Calu3 (cell line): ENCODE measurements at regions not wholly inside any gene's neighbourhood (a gene's known extent, or its start where the extent isn't known, plus 50 kb on each side); places are given as distances from the start of the nearest gene placed in this dataset.
A peak's percentile ranks its signal among the peaks of the same experiment; 100 is the strongest.

Experiments
- BruUV-seq: library from RNA; stranded (reverse); fragments of 400-500 nt; replicated peaks from 2 replicates; lab custom pipeline; 2021; lab: Mats Ljungman, UMichigan
- CTCF ChIA-PET: fragments of 300-600 bp; sonication (Branson Sonifier 250); formaldehyde crosslinking; loops from one replicate; lab custom pipeline; 2022; ENCODE audit warnings: antibody characterized with exemption; lab: Charles Lee
- DNase-seq: peaks from one replicate; pipeline ENCODE4 v3.0.0; 2022
- H3K27ac Mint-ChIP-seq: one replicate; pipeline ENCODE4 v1.8.0; 2022; ENCODE audit warnings: mixed read lengths; ENCODE audit not compliant: unreplicated experiment
- H3K27me3 Mint-ChIP-seq: one replicate; pipeline ENCODE4 v1.8.0; 2022; ENCODE audit warnings: mixed read lengths; ENCODE audit not compliant: unreplicated experiment
- H3K36me3 Mint-ChIP-seq: one replicate; pipeline ENCODE4 v1.8.0; 2022; ENCODE audit warnings: mild to moderate bottlenecking, moderate library complexity, mixed read lengths; ENCODE audit not compliant: insufficient read depth, unreplicated experiment
- H3K4me1 Mint-ChIP-seq: one replicate; pipeline ENCODE4 v1.8.0; 2022; ENCODE audit warnings: mild to moderate bottlenecking, low read depth, mixed read lengths; ENCODE audit not compliant: unreplicated experiment
- H3K4me3 Mint-ChIP-seq: one replicate; pipeline ENCODE4 v1.8.0; 2022; ENCODE audit warnings: mild to moderate bottlenecking, low read depth, moderate library complexity, mixed read lengths; ENCODE audit not compliant: unreplicated experiment
- H3K9me3 Mint-ChIP-seq: one replicate; pipeline ENCODE4 v1.8.0; 2022; ENCODE audit warnings: low read depth, mixed read lengths; ENCODE audit not compliant: unreplicated experiment
- CTCF ChIP-seq: fragments of 200-600 bp; IDR thresholded peaks from one replicate; pipeline ENCODE4 v1.8.0; 2022; ENCODE audit warnings: antibody characterized with exemption; ENCODE audit not compliant: unreplicated experiment
- intact Hi-C: fragments of 100-400 bp; cut with micrococcal nuclease; formaldehyde crosslinking; loops from one replicate; pipeline ENCODE4 v1.10.0; 2022; ENCODE audit not compliant: unreplicated experiment

- Mint-ChIP-seq H3K9me3 (no peaks in the 10 kb centered on the region), H3K4me1 (no peaks in the 10 kb centered on the region), H3K27ac (peak overlapping the region; percentile 79), H3K4me3 (no peak overlapping the region), H3K36me3 (no peaks in the 10 kb centered on the region), H3K27me3 (no peaks in the 10 kb centered on the region)
- CTCF ChIA-PET: no interaction called here
- intact Hi-C loops: no loop called here
- no TSS peak for BruUV-seq
- DNase-seq: no peak
- TF ChIP-seq CTCF: no peak
Observed at GRCh38 chr13:73715911-73716510, 418.2 kb downstream of the KLF12 start.

- Mint-ChIP-seq H3K4me3 (no peak overlapping the region), H3K27ac (peak overlapping the region; percentile 79), H3K4me1 (no peaks in the 10 kb centered on the region), H3K27me3 (no peaks in the 10 kb centered on the region), H3K9me3 (no peaks in the 10 kb centered on the region), H3K36me3 (no peaks in the 10 kb centered on the region)
- DNase-seq: no peak
- TF ChIP-seq CTCF: no peak
- CTCF ChIA-PET: no interaction called here
- TSS peak; percentile 52 for BruUV-seq
- intact Hi-C loops: no loop called here
Observed at GRCh38 chr13:73715114-73715910, 418.9 kb downstream of the KLF12 start.

GRCh38 chr13:73714522-73714921, 419.7 kb downstream of the KLF12 start:
- BruUV-seq: no TSS peak
- no peak for TF ChIP-seq CTCF
- H3K27ac Mint-ChIP-seq: no peak overlapping the region
- H3K9me3 Mint-ChIP-seq: no peaks in the 10 kb centered on the region
- H3K4me1 Mint-ChIP-seq: no peaks in the 10 kb centered on the region
- H3K36me3 Mint-ChIP-seq: no peaks in the 10 kb centered on the region
- intact Hi-C loops: no loop called here
- no peaks in the 10 kb centered on the region for H3K27me3 Mint-ChIP-seq
- no peak for DNase-seq
- H3K4me3 Mint-ChIP-seq: no peak overlapping the region
- CTCF ChIA-PET: no interaction called here

GRCh38 chr13:73708393-73708985, 425.7 kb downstream of the KLF12 start:
- Mint-ChIP-seq H3K4me3 (no peak overlapping the region), H3K9me3 (no peaks in the 10 kb centered on the region), H3K27ac (no peak overlapping the region), H3K4me1 (peaks cover 12% of the 10 kb centered on the region), H3K27me3 (no peaks in the 10 kb centered on the region), H3K36me3 (peaks cover 11% of the 10 kb centered on the region)
- no TSS peak for BruUV-seq
- intact Hi-C loops: loop anchor here (2.0 to 10.0 kb wide), 6 partner anchors 98 to 871 kb away; no protein-coding TSS in a partner anchor
- DNase-seq: peak; percentile 34
- peak; percentile 32 for TF ChIP-seq CTCF
- CTCF ChIA-PET: no interaction called here
